ENCODE measurements at regions not wholly inside any gene's neighbourhood (a gene's known extent, or its start where the extent isn't known, plus 50 kb on each side); places are given as distances from the start of the nearest gene placed in this dataset.

DNA sequence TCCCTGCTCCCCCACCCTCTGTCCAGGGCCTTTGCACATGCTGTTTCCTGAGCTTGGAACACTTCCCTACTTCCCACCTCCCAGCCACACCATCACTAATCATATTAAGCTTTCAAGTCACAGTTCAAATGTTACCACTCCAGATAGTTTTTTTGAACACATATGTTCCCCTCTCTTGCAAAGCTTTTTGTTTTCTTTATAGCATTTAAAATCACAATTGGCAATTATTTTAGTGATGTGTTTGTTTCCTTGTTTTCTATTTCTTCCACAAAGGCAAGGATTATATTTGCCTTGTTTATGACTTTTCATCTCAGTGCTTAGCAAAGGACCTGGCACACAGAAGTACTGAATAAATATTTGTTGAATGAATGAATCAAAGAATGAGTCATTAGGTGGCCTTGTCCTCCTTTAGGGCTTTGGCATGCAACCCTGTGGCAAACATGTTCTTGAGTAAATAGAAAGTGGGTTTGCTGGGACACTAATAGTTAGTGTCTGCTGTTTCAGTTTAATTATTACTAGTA lies 386.8 kb downstream of the FGF10 start:
- Histone ChIP-seq H3K23ac (ENCODE audit: low read length) (no peak overlapping the region), H3K4me2 (ENCODE audit: low read length) (no peak overlapping the region), H2AK5ac (ENCODE audit: low read length) (no peak overlapping the region), H3K18ac (ENCODE audit: low read length) (no peak overlapping the region), H3K4ac (ENCODE audit: low read depth, low read length) (no peak overlapping the region), H3K36me3 (ENCODE audit: control insufficient read depth, insufficient read depth, low read length) (no peaks in the 10 kb centered on the region), H3K79me2 (ENCODE audit: control insufficient read depth, insufficient read depth, low read length) (no peaks in the 10 kb centered on the region), H3K79me1 (ENCODE audit: low read length) (no peaks in the 10 kb centered on the region), H3K4me3 (ENCODE audit: low read length) (no peak overlapping the region), H3K4me1 (ENCODE audit: control insufficient read depth, low read depth, low read length) (no peaks in the 10 kb centered on the region), H3K27ac (ENCODE audit: low read depth, low read length) (no peak overlapping the region), H4K8ac (ENCODE audit: low read depth, low read length) (no peak overlapping the region), H2BK120ac (ENCODE audit: low read depth, low read length) (no peak overlapping the region), H3K56ac (ENCODE audit: low read length) (no peak overlapping the region), H3K27me3 (ENCODE audit: insufficient read depth, low read length, poor library complexity) (no peaks in the 10 kb centered on the region), H2BK5ac (ENCODE audit: low read length) (no peak overlapping the region), H4K5ac (ENCODE audit: low read length) (no peak overlapping the region), H3K9ac (ENCODE audit: low read length) (no peak overlapping the region), H2BK15ac (replicated peaks; ENCODE audit: low read depth) (no peak overlapping the region)
- DNase-seq = no peak

DNA sequence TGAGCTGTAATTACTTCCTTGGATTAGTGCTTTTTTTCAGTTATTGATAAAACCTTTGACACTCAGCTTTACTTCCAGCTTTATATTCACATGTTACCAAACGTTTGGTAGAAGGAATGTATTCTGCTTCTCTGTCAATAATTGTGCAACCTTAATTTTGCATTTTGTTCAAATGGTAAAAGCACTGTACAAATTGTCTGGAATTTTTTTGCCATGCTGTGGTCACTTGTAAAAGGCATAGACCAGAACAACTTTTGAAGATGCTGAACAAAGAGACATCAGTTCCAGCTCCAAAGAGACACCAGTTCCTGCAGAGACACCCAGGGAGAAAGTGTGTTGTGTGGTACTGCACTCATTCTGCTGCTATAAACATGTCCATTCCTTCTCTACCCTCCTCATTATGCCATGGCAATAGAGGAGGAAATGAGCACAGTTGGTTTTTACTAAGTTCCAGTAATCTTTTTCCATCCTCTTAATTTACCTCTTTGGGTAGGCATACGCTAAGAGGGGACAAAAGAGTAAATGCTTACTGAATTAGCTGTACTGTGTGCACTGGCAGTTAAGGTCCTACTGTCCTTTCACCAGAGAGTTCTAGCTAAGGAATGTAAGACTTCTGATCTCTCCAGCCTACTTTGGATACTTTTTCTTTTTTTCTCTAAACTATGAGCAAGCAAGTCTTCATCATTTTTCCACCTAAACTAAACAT lies 387.4 kb downstream of the FGF10 start:
- H2BK15ac ChIP-seq (replicated peaks; ENCODE audit: low read depth) = no peak overlapping the region
- H3K18ac ChIP-seq (ENCODE audit: low read length) = no peak overlapping the region
- no peak overlapping the region for H3K4ac ChIP-seq (ENCODE audit: low read depth, low read length)
- no peaks in the 10 kb centered on the region for H3K27me3 ChIP-seq (ENCODE audit: insufficient read depth, low read length, poor library complexity)
- H3K56ac ChIP-seq (ENCODE audit: low read length) = no peak overlapping the region
- no peak overlapping the region for H2BK120ac ChIP-seq (ENCODE audit: low read depth, low read length)
- no peak overlapping the region for H2AK5ac ChIP-seq (ENCODE audit: low read length)
- H3K79me1 ChIP-seq (ENCODE audit: low read length) = no peaks in the 10 kb centered on the region
- H3K9ac ChIP-seq (ENCODE audit: low read length) = no peak overlapping the region
- H3K79me2 ChIP-seq (ENCODE audit: control insufficient read depth, insufficient read depth, low read length) = no peaks in the 10 kb centered on the region
- no peak overlapping the region for H4K8ac ChIP-seq (ENCODE audit: low read depth, low read length)
- no peak overlapping the region for H2BK5ac ChIP-seq (ENCODE audit: low read length)
- no peak for DNase-seq
- H3K36me3 ChIP-seq (ENCODE audit: control insufficient read depth, insufficient read depth, low read length) = no peaks in the 10 kb centered on the region
- H3K4me2 ChIP-seq (ENCODE audit: low read length) = no peak overlapping the region
- WGBS (ENCODE audit: extremely low coverage, insufficient coverage, low lambda C conversion rate) = no CpG with 5 or more reads among the region's 2 CpGs
- no peak overlapping the region for H3K23ac ChIP-seq (ENCODE audit: low read length)
- H3K4me1 ChIP-seq (ENCODE audit: control insufficient read depth, low read depth, low read length) = no peaks in the 10 kb centered on the region
- no peak overlapping the region for H3K27ac ChIP-seq (ENCODE audit: low read depth, low read length)
- no peak overlapping the region for H3K4me3 ChIP-seq (ENCODE audit: low read length)
- H4K5ac ChIP-seq (ENCODE audit: low read length) = no peak overlapping the region

DNA sequence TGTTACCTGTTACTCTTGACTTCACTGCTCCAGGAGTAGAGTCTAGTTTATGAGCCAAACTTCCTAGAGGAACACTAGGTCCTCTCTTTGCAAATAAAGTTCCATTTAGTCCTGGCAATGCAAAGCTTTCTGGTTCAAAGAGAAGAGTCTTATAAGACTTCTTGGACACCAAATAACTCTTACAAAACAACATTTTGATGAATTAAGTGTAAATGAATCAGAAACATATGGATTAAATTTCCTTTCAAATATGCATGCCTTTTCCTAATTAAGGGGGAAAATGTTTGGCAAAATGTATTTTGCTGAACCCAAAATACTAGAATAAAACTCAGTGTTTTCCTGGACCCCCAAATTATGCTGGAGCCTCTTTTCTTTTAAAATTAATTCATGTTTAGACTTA lies 388.0 kb downstream of the FGF10 start:
- Histone ChIP-seq H3K9ac (ENCODE audit: low read length) (no peak overlapping the region), H4K5ac (ENCODE audit: low read length) (no peak overlapping the region), H2BK15ac (replicated peaks; ENCODE audit: low read depth) (no peak overlapping the region), H3K56ac (ENCODE audit: low read length) (no peak overlapping the region), H3K36me3 (ENCODE audit: control insufficient read depth, insufficient read depth, low read length) (no peaks in the 10 kb centered on the region), H2BK5ac (ENCODE audit: low read length) (no peak overlapping the region), H2BK120ac (ENCODE audit: low read depth, low read length) (no peak overlapping the region), H3K4ac (ENCODE audit: low read depth, low read length) (no peak overlapping the region), H3K27ac (ENCODE audit: low read depth, low read length) (no peak overlapping the region), H3K23ac (ENCODE audit: low read length) (no peak overlapping the region), H2AK5ac (ENCODE audit: low read length) (no peak overlapping the region), H3K18ac (ENCODE audit: low read length) (no peak overlapping the region), H4K8ac (ENCODE audit: low read depth, low read length) (no peak overlapping the region), H3K27me3 (ENCODE audit: insufficient read depth, low read length, poor library complexity) (no peaks in the 10 kb centered on the region), H3K79me1 (ENCODE audit: low read length) (no peaks in the 10 kb centered on the region), H3K79me2 (ENCODE audit: control insufficient read depth, insufficient read depth, low read length) (no peaks in the 10 kb centered on the region), H3K4me3 (ENCODE audit: low read length) (no peak overlapping the region), H3K4me1 (ENCODE audit: control insufficient read depth, low read depth, low read length) (no peaks in the 10 kb centered on the region), H3K4me2 (ENCODE audit: low read length) (no peak overlapping the region)
- DNase-seq = no peak

DNA sequence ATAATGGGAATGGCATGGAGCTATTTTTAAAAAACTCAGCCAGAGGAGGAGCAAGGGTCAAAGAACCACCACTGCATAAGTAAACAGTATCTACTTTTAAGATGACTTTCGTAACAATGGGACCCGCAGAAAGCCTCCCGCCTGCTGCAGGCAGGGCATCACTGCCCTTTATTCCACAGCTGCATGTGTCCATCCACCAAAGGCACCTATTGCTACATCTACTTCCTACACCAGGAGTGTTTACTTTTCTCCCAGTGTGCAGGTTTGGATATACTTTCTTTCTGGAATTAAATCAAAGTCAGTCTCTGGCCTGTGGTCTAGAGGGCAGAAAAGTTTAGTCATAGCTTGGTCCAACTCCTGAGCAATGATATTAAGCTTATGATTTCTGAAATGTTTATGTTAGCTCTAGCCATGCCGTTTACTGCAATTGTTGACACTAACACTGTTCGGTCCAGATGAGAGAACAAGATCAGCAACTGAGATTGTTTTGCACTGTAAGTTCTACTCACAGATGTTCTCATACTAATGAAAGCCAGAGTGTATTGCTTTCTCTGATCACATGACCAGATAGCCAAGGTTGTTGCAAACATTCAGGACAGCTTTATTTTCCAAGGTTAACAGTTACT lies 391.5 kb downstream of the FGF10 start:
- no CpG with 5 or more reads among the region's 5 CpGs for WGBS (ENCODE audit: extremely low coverage, insufficient coverage, low lambda C conversion rate)
- no peak overlapping the region for H4K8ac ChIP-seq (ENCODE audit: low read depth, low read length)
- no peak overlapping the region for H3K9ac ChIP-seq (ENCODE audit: low read length)
- H3K4ac ChIP-seq (ENCODE audit: low read depth, low read length) = peak overlapping the region; percentile 36
- no peak overlapping the region for H2BK5ac ChIP-seq (ENCODE audit: low read length)
- no peaks in the 10 kb centered on the region for H3K27me3 ChIP-seq (ENCODE audit: insufficient read depth, low read length, poor library complexity)
- H3K79me2 ChIP-seq (ENCODE audit: control insufficient read depth, insufficient read depth, low read length) = no peaks in the 10 kb centered on the region
- H3K4me1 ChIP-seq (ENCODE audit: control insufficient read depth, low read depth, low read length) = no peaks in the 10 kb centered on the region
- H3K79me1 ChIP-seq (ENCODE audit: low read length) = no peaks in the 10 kb centered on the region
- H2BK15ac ChIP-seq (replicated peaks; ENCODE audit: low read depth) = no peak overlapping the region
- H3K4me3 ChIP-seq (ENCODE audit: low read length) = no peak overlapping the region
- no peaks in the 10 kb centered on the region for H3K36me3 ChIP-seq (ENCODE audit: control insufficient read depth, insufficient read depth, low read length)
- no peak for DNase-seq
- H2AK5ac ChIP-seq (ENCODE audit: low read length) = no peak overlapping the region
- no peak overlapping the region for H3K18ac ChIP-seq (ENCODE audit: low read length)
- no peak overlapping the region for H3K56ac ChIP-seq (ENCODE audit: low read length)
- no peak overlapping the region for H4K5ac ChIP-seq (ENCODE audit: low read length)
- no peak overlapping the region for H3K27ac ChIP-seq (ENCODE audit: low read depth, low read length)
- H3K4me2 ChIP-seq (ENCODE audit: low read length) = no peak overlapping the region
- no peak overlapping the region for H3K23ac ChIP-seq (ENCODE audit: low read length)
- H2BK120ac ChIP-seq (ENCODE audit: low read depth, low read length) = no peak overlapping the region

DNA sequence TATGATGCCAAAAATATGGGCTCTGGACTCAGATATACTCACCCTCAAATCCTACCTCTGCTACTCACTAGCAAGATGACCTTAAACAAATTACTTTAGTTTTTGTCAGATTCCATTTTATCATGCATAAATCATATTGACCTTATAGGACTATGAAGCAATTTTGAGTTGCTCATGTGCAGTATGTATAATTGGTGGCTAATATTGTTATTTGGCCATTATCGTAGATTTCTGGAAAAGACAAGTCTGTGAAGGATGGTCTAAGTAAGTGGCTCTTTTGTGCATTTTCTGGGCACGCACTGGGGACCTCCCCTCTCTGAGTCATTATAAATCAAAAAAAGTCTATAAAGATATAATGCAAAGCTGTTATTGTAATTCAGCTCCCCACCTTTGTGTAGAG lies 393.0 kb downstream of the FGF10 start:
- H3K4ac ChIP-seq (ENCODE audit: low read depth, low read length) = no peak overlapping the region
- DNase-seq = no peak
- no peak overlapping the region for H2BK5ac ChIP-seq (ENCODE audit: low read length)
- H2BK15ac ChIP-seq (replicated peaks; ENCODE audit: low read depth) = no peak overlapping the region
- H4K8ac ChIP-seq (ENCODE audit: low read depth, low read length) = no peak overlapping the region
- no peak overlapping the region for H3K4me3 ChIP-seq (ENCODE audit: low read length)
- no peak overlapping the region for H2BK120ac ChIP-seq (ENCODE audit: low read depth, low read length)
- H3K27ac ChIP-seq (ENCODE audit: low read depth, low read length) = no peak overlapping the region
- H3K56ac ChIP-seq (ENCODE audit: low read length) = no peak overlapping the region
- no peak overlapping the region for H3K4me2 ChIP-seq (ENCODE audit: low read length)
- no peaks in the 10 kb centered on the region for H3K79me1 ChIP-seq (ENCODE audit: low read length)
- H3K36me3 ChIP-seq (ENCODE audit: control insufficient read depth, insufficient read depth, low read length) = no peaks in the 10 kb centered on the region
- H3K9ac ChIP-seq (ENCODE audit: low read length) = no peak overlapping the region
- no peaks in the 10 kb centered on the region for H3K27me3 ChIP-seq (ENCODE audit: insufficient read depth, low read length, poor library complexity)
- WGBS (ENCODE audit: extremely low coverage, insufficient coverage, low lambda C conversion rate) = no CpG with 5 or more reads among the region's 2 CpGs
- no peaks in the 10 kb centered on the region for H3K4me1 ChIP-seq (ENCODE audit: control insufficient read depth, low read depth, low read length)
- H3K79me2 ChIP-seq (ENCODE audit: control insufficient read depth, insufficient read depth, low read length) = no peaks in the 10 kb centered on the region
- H2AK5ac ChIP-seq (ENCODE audit: low read length) = no peak overlapping the region
- no peak overlapping the region for H4K5ac ChIP-seq (ENCODE audit: low read length)
- no peak overlapping the region for H3K23ac ChIP-seq (ENCODE audit: low read length)
- H3K18ac ChIP-seq (ENCODE audit: low read length) = no peak overlapping the region

DNA sequence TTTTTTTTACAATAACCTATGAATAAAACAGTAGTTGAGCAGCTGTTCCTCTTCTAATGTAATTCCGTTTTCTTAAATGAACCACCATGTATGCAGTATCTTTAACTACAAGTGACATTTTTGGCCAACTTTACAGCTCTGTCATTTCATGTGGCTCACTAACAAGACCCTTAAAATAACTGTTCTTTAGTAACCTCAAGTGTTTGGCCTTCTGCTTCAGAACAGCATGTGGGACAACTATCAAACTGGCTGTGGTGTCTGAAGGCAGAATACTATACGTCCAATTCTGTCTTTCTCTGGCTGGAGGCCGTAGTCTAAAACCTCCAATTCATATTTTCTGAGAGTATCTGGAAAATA lies 391.4 kb downstream of the NNT start:
- Histone ChIP-seq H3K4me1 (ENCODE audit: control insufficient read depth, low read depth, low read length) (no peaks in the 10 kb centered on the region), H2BK15ac (replicated peaks; ENCODE audit: low read depth) (no peak overlapping the region), H3K79me1 (ENCODE audit: low read length) (no peaks in the 10 kb centered on the region), H3K27me3 (ENCODE audit: insufficient read depth, low read length, poor library complexity) (no peaks in the 10 kb centered on the region), H4K8ac (ENCODE audit: low read depth, low read length) (no peak overlapping the region), H2BK120ac (ENCODE audit: low read depth, low read length) (no peak overlapping the region), H2BK5ac (ENCODE audit: low read length) (no peak overlapping the region), H3K23ac (ENCODE audit: low read length) (no peak overlapping the region), H3K4me3 (ENCODE audit: low read length) (no peak overlapping the region), H3K18ac (ENCODE audit: low read length) (no peak overlapping the region), H2AK5ac (ENCODE audit: low read length) (no peak overlapping the region), H3K56ac (ENCODE audit: low read length) (no peak overlapping the region), H3K27ac (ENCODE audit: low read depth, low read length) (no peak overlapping the region), H3K79me2 (ENCODE audit: control insufficient read depth, insufficient read depth, low read length) (no peaks in the 10 kb centered on the region), H3K9ac (ENCODE audit: low read length) (no peak overlapping the region), H3K36me3 (ENCODE audit: control insufficient read depth, insufficient read depth, low read length) (no peaks in the 10 kb centered on the region), H3K4ac (ENCODE audit: low read depth, low read length) (no peak overlapping the region), H4K5ac (ENCODE audit: low read length) (no peak overlapping the region), H3K4me2 (ENCODE audit: low read length) (no peak overlapping the region)
- no peak for DNase-seq
- WGBS (ENCODE audit: extremely low coverage, insufficient coverage, low lambda C conversion rate) = no CpG with 5 or more reads among the region's 3 CpGs

Data from mesendoderm (in vitro differentiated cells).